ENCODE measurements at regions not wholly inside any gene's neighbourhood (a gene's known extent, or its start where the extent isn't known, plus 50 kb on each side); places are given as distances from the start of the nearest gene placed in this dataset.

- no peak overlapping the region for H2AFZ ChIP-seq (ENCODE audit: low read length)
- no peak overlapping the region for H3K4me3 ChIP-seq (ENCODE audit: low read depth, low read length, poor library complexity, severe bottlenecking)
- TF ChIP-seq EZH2phosphoT487 (IDR thresholded peaks at IDR 0.05; ENCODE audit: borderline replicate concordance, low read depth, low read length) (no peak), CTCF (conservative IDR thresholded peaks at IDR 0.05; ENCODE audit: low read length) (no peak)
- no peak overlapping the region for H3K4me2 ChIP-seq (ENCODE audit: low read length)
- POLR2A ChIA-PET = interaction anchor here (0.6 kb wide), 1 partner anchor 22 kb away, joined by 3 read pairs; no protein-coding TSS in a partner anchor
- no peaks in the 10 kb centered on the region for H3K79me2 ChIP-seq (ENCODE audit: insufficient read depth, low read depth, low read length)
- CTCF ChIA-PET (ENCODE audit: unreplicated experiment) = no interaction called here
- H3K9me3 ChIP-seq (ENCODE audit: low read length) = no peaks in the 10 kb centered on the region
- no peaks in the 10 kb centered on the region for H4K20me1 ChIP-seq (ENCODE audit: insufficient read depth, low read length)
- H3K36me3 ChIP-seq (ENCODE audit: insufficient read depth, low read length) = no peaks in the 10 kb centered on the region
- DNase-seq (ENCODE audit: low spot score) = no peak
- BruUV-seq (replicated peaks) = no TSS peak
- no peaks in the 10 kb centered on the region for H3K4me1 ChIP-seq (ENCODE audit: insufficient read depth, low read length, poor library complexity, severe bottlenecking)
- intact Hi-C loops (cut with micrococcal nuclease; ENCODE audit: unreplicated experiment) = no loop called here
- H3K27ac ChIP-seq (ENCODE audit: low read depth, low read length, poor library complexity, severe bottlenecking) = no peak overlapping the region
- no peaks in the 10 kb centered on the region for H3K9me2 ChIP-seq (ENCODE audit: insufficient read depth, low read length)
Measured at GRCh38 chr6:82735790-82736189, 329.9 kb downstream of the UBE3D start.

- Histone ChIP-seq H3K9me3 (ENCODE audit: low read length) (no peaks in the 10 kb centered on the region), H2AFZ (ENCODE audit: low read length) (no peak overlapping the region), H3K4me2 (ENCODE audit: low read length) (no peak overlapping the region), H3K79me2 (ENCODE audit: insufficient read depth, low read depth, low read length) (no peaks in the 10 kb centered on the region), H3K9me2 (ENCODE audit: insufficient read depth, low read length) (no peaks in the 10 kb centered on the region), H4K20me1 (ENCODE audit: insufficient read depth, low read length) (no peaks in the 10 kb centered on the region), H3K4me1 (ENCODE audit: insufficient read depth, low read length, poor library complexity, severe bottlenecking) (no peaks in the 10 kb centered on the region), H3K4me3 (ENCODE audit: low read depth, low read length, poor library complexity, severe bottlenecking) (no peak overlapping the region), H3K36me3 (ENCODE audit: insufficient read depth, low read length) (no peaks in the 10 kb centered on the region), H3K27ac (ENCODE audit: low read depth, low read length, poor library complexity, severe bottlenecking) (no peak overlapping the region)
- ChIA-PET CTCF (ENCODE audit: unreplicated experiment) (interaction anchor here (0.5 kb wide), 1 partner anchor 107 kb away, joined by 3 read pairs; no protein-coding TSS in a partner anchor), POLR2A (interaction anchor here (0.5 kb wide), 1 partner anchor 1901 kb away, joined by 3 read pairs; no protein-coding TSS in a partner anchor)
- intact Hi-C loops (cut with micrococcal nuclease; ENCODE audit: unreplicated experiment) = no loop called here
- no peak for TF ChIP-seq EZH2phosphoT487 (IDR thresholded peaks at IDR 0.05; ENCODE audit: borderline replicate concordance, low read depth, low read length)
- TF ChIP-seq CTCF (conservative IDR thresholded peaks at IDR 0.05; ENCODE audit: low read length) = no peak
- no peak for DNase-seq (ENCODE audit: low spot score)
- no TSS peak for BruUV-seq (replicated peaks)
Measured at GRCh38 chr6:82737965-82738364, 327.7 kb downstream of the UBE3D start.

GRCh38 chr6:82738773-82739172, 326.9 kb downstream of the UBE3D start:
- DNase-seq (ENCODE audit: low spot score) = no peak
- ChIA-PET POLR2A (interaction anchor here (0.7 to 1.1 kb wide), 2 partner anchors 10 to 16 kb away, joined by 3 read pairs; no protein-coding TSS in a partner anchor), CTCF (ENCODE audit: unreplicated experiment) (no interaction called here)
- Histone ChIP-seq H3K36me3 (ENCODE audit: insufficient read depth, low read length) (no peaks in the 10 kb centered on the region), H3K4me1 (ENCODE audit: insufficient read depth, low read length, poor library complexity, severe bottlenecking) (no peaks in the 10 kb centered on the region), H3K27ac (ENCODE audit: low read depth, low read length, poor library complexity, severe bottlenecking) (no peak overlapping the region), H3K9me2 (ENCODE audit: insufficient read depth, low read length) (no peaks in the 10 kb centered on the region), H4K20me1 (ENCODE audit: insufficient read depth, low read length) (no peaks in the 10 kb centered on the region), H3K4me3 (ENCODE audit: low read depth, low read length, poor library complexity, severe bottlenecking) (no peak overlapping the region), H3K4me2 (ENCODE audit: low read length) (no peak overlapping the region), H3K9me3 (ENCODE audit: low read length) (no peaks in the 10 kb centered on the region), H3K79me2 (ENCODE audit: insufficient read depth, low read depth, low read length) (no peaks in the 10 kb centered on the region), H2AFZ (ENCODE audit: low read length) (no peak overlapping the region)
- intact Hi-C loops (cut with micrococcal nuclease; ENCODE audit: unreplicated experiment) = no loop called here
- no peak for TF ChIP-seq EZH2phosphoT487 (IDR thresholded peaks at IDR 0.05; ENCODE audit: borderline replicate concordance, low read depth, low read length)
- no peak for TF ChIP-seq CTCF (conservative IDR thresholded peaks at IDR 0.05; ENCODE audit: low read length)
- no TSS peak for BruUV-seq (replicated peaks)
